ENCODE measurements at regions not wholly inside any gene's neighbourhood (a gene's known extent, or its start where the extent isn't known, plus 50 kb on each side); places are given as distances from the start of the nearest gene placed in this dataset.
A peak's percentile ranks its signal among the peaks of the same experiment; 100 is the strongest.

DNA sequence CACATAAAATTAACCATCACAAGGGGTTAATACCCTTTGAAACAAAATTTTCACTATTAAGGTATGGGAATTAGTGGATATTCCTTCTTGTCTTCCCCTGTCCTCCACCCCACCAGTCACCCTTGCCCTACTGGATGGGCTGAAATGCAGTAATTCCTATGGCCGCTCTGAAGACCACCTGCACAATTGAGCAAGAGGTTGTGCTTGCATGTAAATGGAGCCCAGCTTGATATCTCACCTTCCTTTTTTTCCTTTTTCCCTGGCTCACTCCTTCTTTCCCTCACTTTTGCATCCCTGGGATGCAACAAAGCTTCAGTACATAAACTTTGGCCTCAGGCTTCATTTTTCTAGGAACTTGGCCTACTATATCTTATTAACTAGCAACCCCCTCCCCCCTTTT lies 184.6 kb downstream of the SNX10 start:
- H3K79me2 ChIP-seq (ENCODE audit: control insufficient read depth in 1 of 2, insufficient read depth in 2 of 2, low read length in 2 of 2) = no peaks in the 10 kb centered on the region
- H3K9me3 ChIP-seq (ENCODE audit: insufficient read depth in 2 of 2, low read depth in 1 of 2, low read length in 1 of 2) = no peaks in the 10 kb centered on the region
- no peak overlapping the region for H3K56ac ChIP-seq (replicated peaks; ENCODE audit: insufficient read length, low read depth, low read length)
- WGBS, 2 experiments (ENCODE audit: extremely low coverage in 1 of 2, insufficient coverage in 1 of 2, insufficient read length in 1 of 2, insufficient replicate concordance in 2 of 2, low coverage in 1 of 2, low lambda C conversion rate in 2 of 2, missing lambda C conversion rate in 1 of 2) = 58% methylated on average over 1 of the region's 1 CpG; no CpG with 5 or more reads in 1 of the 2 experiments
- no peak overlapping the region for H3K4ac ChIP-seq (replicated peaks; ENCODE audit: insufficient read length, low read depth, low read length)
- H3K4me1 ChIP-seq (replicated peaks in 1 of 4; ENCODE audit: control insufficient read depth in 3 of 4, insufficient read depth in 4 of 4, low read length in 3 of 4) = no peaks in the 10 kb centered on the region
- POLR2A ChIA-PET (ENCODE audit: partially characterized antibody) = interaction anchor here (1.1 kb wide), 1 partner anchor 11 kb away, joined by 3 read pairs; no protein-coding TSS in a partner anchor
- H4K5ac ChIP-seq (ENCODE audit: insufficient read length, low read depth, low read length) = no peak overlapping the region
- no peak overlapping the region for H3K27ac ChIP-seq (ENCODE audit: low read depth, low read length)
- no peak overlapping the region for H4K8ac ChIP-seq (ENCODE audit: extremely low read depth, insufficient read depth, low read length)
- H3K14ac ChIP-seq (ENCODE audit: insufficient read length) = no peak overlapping the region
- H3K18ac ChIP-seq (ENCODE audit: extremely low read depth, low read length) = no peak overlapping the region
- no peak overlapping the region for H4K91ac ChIP-seq (replicated peaks; ENCODE audit: insufficient read length, low read length)
- no peak overlapping the region for H2AFZ ChIP-seq (ENCODE audit: low read length)
- no peaks in the 10 kb centered on the region for H3K79me1 ChIP-seq (ENCODE audit: low read depth, low read length)
- no peak overlapping the region for H2BK12ac ChIP-seq (ENCODE audit: low read depth, low read length)
- no peak overlapping the region for H3K23ac ChIP-seq (ENCODE audit: insufficient read length)
- no peaks in the 10 kb centered on the region for H3K27me3 ChIP-seq (replicated peaks in 1 of 4; ENCODE audit: control insufficient read depth in 3 of 4, extremely low read depth in 1 of 4, insufficient read depth in 3 of 4, low read length in 3 of 4)
- TF ChIP-seq MAX (IDR thresholded peaks at IDR 0.05) = peak; percentile 95
- peak; percentile 69 for TF ChIP-seq CEBPB (IDR thresholded peaks at IDR 0.05; ENCODE audit: low read depth, low read length)
- TF ChIP-seq KDM5A (IDR thresholded peaks at IDR 0.05; ENCODE audit: low read length) = no peak
- TF ChIP-seq, protein P1, sequence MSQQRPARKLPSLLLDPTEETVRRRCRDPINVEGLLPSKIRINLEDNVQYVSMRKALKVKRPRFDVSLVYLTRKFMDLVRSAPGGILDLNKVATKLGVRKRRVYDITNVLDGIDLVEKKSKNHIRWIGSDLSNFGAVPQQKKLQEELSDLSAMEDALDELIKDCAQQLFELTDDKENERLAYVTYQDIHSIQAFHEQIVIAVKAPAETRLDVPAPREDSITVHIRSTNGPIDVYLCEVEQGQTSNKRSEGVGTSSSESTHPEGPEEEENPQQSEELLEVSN (IDR thresholded peaks at IDR 0.05) = peak; percentile 96
- no peaks in the 10 kb centered on the region for H3K23me2 ChIP-seq (ENCODE audit: low read depth, low read length)
- no peak overlapping the region for H3K4me3 ChIP-seq (ENCODE audit: extremely low read depth in 1 of 4, insufficient read depth in 2 of 4, low read depth in 3 of 4, low read length in 4 of 4)
- CTCF ChIA-PET (ENCODE audit: partially characterized antibody) = interaction anchor here (0.6 kb wide), 1 partner anchor 68 kb away, joined by 3 read pairs; no protein-coding TSS in a partner anchor
- H3K36me3 ChIP-seq (ENCODE audit: control insufficient read depth in 2 of 4, insufficient read depth in 4 of 4, low read length in 3 of 4) = no peaks in the 10 kb centered on the region
- no peak for FAIRE-seq
- H3K4me2 ChIP-seq (ENCODE audit: insufficient read depth in 1 of 2, low read depth in 2 of 2, low read length in 2 of 2) = no peak overlapping the region
- no peak for DNase-seq (ENCODE audit: low read depth in 1 of 2, low spot score in 2 of 2)
- no peak overlapping the region for H2BK5ac ChIP-seq (ENCODE audit: low read depth, low read length)
- H3K9ac ChIP-seq (replicated peaks in 1 of 4; ENCODE audit: extremely low read depth in 1 of 4, low read depth in 3 of 4, low read length in 3 of 4) = no peak overlapping the region
- no peak overlapping the region for H2BK20ac ChIP-seq (ENCODE audit: low read length)
- H4K20me1 ChIP-seq (replicated peaks in 1 of 2; ENCODE audit: control insufficient read depth in 1 of 2, insufficient read depth in 2 of 2, low read length in 2 of 2) = no peaks in the 10 kb centered on the region
- H2AK5ac ChIP-seq (ENCODE audit: low read depth, low read length) = no peak overlapping the region
- no peak overlapping the region for H2BK120ac ChIP-seq (replicated peaks; ENCODE audit: low read depth, low read length)
- no peak overlapping the region for H2BK15ac ChIP-seq (ENCODE audit: low read length)
